Adipocyte (in vitro differentiated cells): ENCODE measurements at regions not wholly inside any gene's neighbourhood (a gene's known extent, or its start where the extent isn't known, plus 50 kb on each side); places are given as distances from the start of the nearest gene placed in this dataset.

Experiments
- DNase-seq: peaks from one replicate; pipeline ENCODE4 v3.0.0-alpha.2; 2015; ENCODE audit warnings: low read depth
- H3K27me3 ChIP-seq: replicated peaks from 2 replicates; pipeline ENCODE4 v1.7.0; 2013; ENCODE audit warnings: mild to moderate bottlenecking, low read length, moderate library complexity; ENCODE audit not compliant: control insufficient read depth, insufficient read depth
- H3K36me3 ChIP-seq: 2 replicates; pipeline ENCODE4 v1.7.0; 2013; ENCODE audit warnings: low read length, mild to moderate bottlenecking, moderate library complexity; ENCODE audit not compliant: control insufficient read depth, insufficient read depth, severe bottlenecking
- H3K4me1 ChIP-seq: 2 replicates; pipeline ENCODE4 v1.7.0; 2013; ENCODE audit warnings: mild to moderate bottlenecking, low read length, moderate library complexity; ENCODE audit not compliant: control insufficient read depth, insufficient read depth
- H3K4me3 ChIP-seq: 2 replicates; pipeline ENCODE4 v1.7.0; 2013; ENCODE audit warnings: mild to moderate bottlenecking, low read length, moderate library complexity
- H3K9ac ChIP-seq: 2 replicates; pipeline ENCODE4 v1.7.0; 2013; ENCODE audit warnings: mild to moderate bottlenecking, low read length, moderate library complexity
- H3K9me3 ChIP-seq: 2 replicates; pipeline ENCODE4 v1.7.0; 2013; ENCODE audit warnings: mild to moderate bottlenecking, low read length, moderate library complexity; ENCODE audit not compliant: control insufficient read depth

DNA sequence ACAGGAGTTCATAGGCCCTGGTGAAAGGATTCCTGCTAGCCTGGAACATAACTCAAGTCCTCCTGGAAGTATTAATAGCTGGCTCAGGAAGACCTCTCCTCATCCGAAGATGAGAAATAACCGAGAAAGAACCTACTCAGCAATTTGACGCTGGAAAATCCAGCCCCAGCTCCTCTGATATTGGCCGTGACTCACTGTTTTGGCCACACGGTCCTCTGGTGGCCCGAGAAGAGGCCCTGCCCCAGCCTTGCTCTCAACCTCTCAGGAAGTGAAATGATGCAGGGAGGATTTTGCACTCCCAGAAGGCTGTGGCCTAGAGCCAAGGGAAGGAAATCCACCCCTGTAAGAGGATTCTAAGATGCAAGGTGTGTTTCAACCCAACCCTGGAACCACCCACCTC lies 121.6 kb downstream of the MTPAP start:
- Histone ChIP-seq H3K36me3 (no peaks in the 10 kb centered on the region), H3K4me3 (no peak overlapping the region), H3K9ac (no peak overlapping the region), H3K4me1 (peaks cover 20% of the 10 kb centered on the region), H3K27me3 (no peaks in the 10 kb centered on the region), H3K9me3 (no peaks in the 10 kb centered on the region)
- no peak for DNase-seq

DNA sequence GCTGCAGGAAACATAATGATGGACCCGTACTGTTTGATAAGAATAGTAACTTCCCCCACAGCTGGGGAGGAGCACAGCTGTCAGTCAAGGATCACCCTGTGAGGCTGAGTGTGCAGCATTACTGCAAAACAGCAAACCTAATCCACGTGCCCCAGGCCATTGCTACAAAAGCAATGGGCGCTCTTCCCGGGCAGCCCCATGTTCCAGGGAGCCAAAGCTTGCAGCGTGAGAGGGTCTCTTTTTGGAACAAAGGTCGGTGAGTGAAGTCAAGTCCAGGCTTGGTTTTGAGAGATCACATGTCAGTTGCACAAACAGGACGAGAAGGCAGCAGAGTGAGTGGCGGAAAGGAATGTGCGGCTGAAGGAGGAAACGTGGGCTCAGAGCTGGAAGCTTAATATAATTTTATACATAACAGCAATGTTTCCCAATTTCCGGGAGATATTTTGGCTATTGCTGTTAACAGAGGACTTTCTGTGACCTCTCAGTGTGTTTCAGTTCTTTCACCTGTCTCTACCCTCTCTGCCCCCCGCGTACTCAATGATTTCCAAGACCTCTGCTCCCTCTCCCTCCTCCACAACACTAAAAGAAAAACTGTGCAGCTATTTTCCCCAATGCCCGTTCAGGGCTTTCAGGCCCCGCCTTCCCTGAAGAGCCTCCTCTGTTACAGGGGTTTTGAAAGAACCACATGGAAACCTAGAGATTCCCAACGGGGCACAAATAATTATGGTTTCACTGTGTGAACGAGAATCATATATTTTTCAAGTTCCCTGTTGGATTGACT lies 128.9 kb downstream of the MTPAP start:
- peak overlapping the region; percentile 41 for H3K9ac ChIP-seq
- DNase-seq: peak; percentile 84
- peaks cover 15% of the 10 kb centered on the region for H3K4me1 ChIP-seq
- no peaks in the 10 kb centered on the region for H3K27me3 ChIP-seq
- H3K4me3 ChIP-seq: peak overlapping the region; percentile 5
- H3K36me3 ChIP-seq: no peaks in the 10 kb centered on the region
- no peaks in the 10 kb centered on the region for H3K9me3 ChIP-seq

DNA sequence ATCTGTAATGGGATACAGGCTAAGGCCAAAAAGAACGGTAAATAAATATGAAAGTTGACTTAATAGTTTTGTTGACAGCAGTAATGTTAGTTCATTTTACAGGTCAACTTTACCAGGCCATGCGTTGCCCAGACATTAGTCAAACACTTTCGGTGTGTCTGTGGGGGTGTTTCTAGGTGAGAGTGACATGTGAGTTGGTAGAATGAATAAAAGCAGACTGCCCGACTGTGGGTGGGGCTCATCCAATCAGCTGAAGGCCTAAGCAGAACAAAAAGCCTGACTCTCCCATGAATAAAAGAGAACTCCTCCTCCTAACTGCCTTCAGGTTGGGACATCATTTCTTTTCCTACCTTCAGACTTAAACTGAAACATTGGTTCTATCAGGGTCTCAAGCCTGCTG lies 132.3 kb downstream of the MTPAP start:
- Histone ChIP-seq H3K4me1 (peaks cover 15% of the 10 kb centered on the region), H3K27me3 (no peaks in the 10 kb centered on the region), H3K9me3 (no peaks in the 10 kb centered on the region), H3K36me3 (no peaks in the 10 kb centered on the region), H3K9ac (no peak overlapping the region), H3K4me3 (no peak overlapping the region)
- no peak for DNase-seq

DNA sequence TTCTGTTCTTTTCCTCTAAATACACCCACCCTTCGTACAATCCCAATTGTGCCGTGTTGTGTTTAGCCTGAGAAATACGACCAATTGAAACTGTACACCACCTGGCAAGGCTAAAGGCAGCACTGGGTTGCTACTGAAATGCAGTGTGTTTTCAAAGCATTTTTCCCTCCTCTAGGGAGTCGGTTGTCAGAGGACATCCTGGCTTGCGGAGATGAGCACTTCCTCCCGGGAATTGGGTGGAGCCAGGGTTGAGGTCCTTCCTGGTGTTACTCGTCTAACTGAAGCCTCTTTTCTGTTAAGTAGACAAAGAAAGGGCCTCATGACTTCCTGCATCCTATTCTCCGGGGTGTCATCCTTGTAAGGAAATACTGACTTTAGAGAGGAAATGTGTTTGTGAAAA lies 133.5 kb downstream of the MTPAP start:
- DNase-seq: no peak

DNA sequence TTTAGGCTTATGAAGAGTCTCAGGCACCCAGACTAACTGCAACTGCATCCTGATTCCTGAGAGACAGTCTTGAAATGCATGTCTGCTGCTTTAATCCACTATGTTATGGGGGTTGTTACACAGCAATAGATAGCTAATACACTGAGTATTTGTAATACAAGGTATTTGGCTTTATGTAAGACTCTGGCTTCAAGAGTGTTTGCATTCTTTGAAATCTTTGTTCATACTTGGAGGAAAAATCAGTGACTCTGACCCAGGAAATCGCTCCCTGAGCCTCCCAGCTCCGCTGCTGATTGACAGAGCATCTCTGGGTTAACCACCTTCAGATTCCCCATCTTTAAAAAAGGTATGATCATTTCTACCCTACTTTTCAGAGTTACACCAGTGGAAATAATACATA lies 133.9 kb downstream of the MTPAP start:
- peak; percentile 19 for DNase-seq

More for the DNA sequence above, 133.5 kb downstream of the MTPAP start:
- Histone ChIP-seq H3K27me3 (no peaks in the 10 kb centered on the region), H3K9me3 (no peaks in the 10 kb centered on the region), H3K9ac (no peak overlapping the region), H3K4me1 (peaks cover 15% of the 10 kb centered on the region), H3K36me3 (no peaks in the 10 kb centered on the region), H3K4me3 (peak overlapping the region; percentile 60)

DNA sequence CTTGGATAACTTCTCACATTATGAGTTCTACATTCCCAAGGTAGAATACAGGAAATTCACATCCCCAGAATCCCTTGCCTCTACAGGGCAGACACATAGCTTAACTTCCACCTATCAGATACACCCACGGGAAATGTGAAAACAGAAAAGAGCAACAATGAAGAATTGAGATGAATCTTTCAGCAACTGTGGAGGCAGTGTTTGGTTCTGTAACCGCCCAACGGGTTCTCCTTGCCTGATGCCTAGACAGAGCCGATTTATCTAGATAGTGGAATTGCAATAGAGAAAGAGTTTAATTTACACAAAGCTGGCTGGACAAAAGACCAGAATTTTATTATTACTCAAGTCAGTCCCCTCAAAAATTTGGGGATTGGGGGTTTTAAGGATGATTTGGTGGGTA lies 138.8 kb downstream of the MTPAP start:
- H3K9ac ChIP-seq: no peak overlapping the region
- no peaks in the 10 kb centered on the region for H3K36me3 ChIP-seq
- no peaks in the 10 kb centered on the region for H3K9me3 ChIP-seq
- no peak overlapping the region for H3K4me3 ChIP-seq
- peaks cover 3% of the 10 kb centered on the region for H3K27me3 ChIP-seq
- H3K4me1 ChIP-seq: peaks cover 7% of the 10 kb centered on the region
- DNase-seq: no peak

More for the DNA sequence above, 133.9 kb downstream of the MTPAP start:
- H3K9ac ChIP-seq: no peak overlapping the region
- H3K4me3 ChIP-seq: peak overlapping the region; percentile 60
- H3K27me3 ChIP-seq: peaks cover under 1% of the 10 kb centered on the region
- H3K9me3 ChIP-seq: no peaks in the 10 kb centered on the region
- H3K4me1 ChIP-seq: peaks cover 14% of the 10 kb centered on the region
- H3K36me3 ChIP-seq: no peaks in the 10 kb centered on the region

DNA sequence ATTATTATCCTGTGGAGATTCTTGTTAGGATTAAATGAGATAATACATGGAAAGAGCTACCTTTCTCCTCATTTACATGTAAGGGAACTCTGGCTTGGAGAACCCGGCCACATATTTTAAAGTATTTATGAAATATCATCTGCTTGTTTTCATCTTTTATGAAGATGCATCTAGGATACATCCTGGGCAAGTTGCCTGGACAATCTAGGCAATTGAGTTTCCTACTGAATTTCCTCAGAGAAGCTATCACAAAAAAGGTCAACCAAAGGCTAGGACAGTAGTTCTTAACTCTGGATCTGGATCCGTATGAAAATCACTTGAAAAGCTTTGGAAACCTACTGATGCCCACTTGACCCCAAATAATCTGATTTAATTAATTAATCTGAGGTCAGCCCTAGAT lies 140.7 kb downstream of the MTPAP start:
- Histone ChIP-seq H3K4me3 (no peak overlapping the region), H3K36me3 (no peaks in the 10 kb centered on the region), H3K9me3 (peaks cover 8% of the 10 kb centered on the region), H3K27me3 (peaks cover 3% of the 10 kb centered on the region), H3K4me1 (peaks cover 5% of the 10 kb centered on the region), H3K9ac (no peak overlapping the region)
- no peak for DNase-seq

DNA sequence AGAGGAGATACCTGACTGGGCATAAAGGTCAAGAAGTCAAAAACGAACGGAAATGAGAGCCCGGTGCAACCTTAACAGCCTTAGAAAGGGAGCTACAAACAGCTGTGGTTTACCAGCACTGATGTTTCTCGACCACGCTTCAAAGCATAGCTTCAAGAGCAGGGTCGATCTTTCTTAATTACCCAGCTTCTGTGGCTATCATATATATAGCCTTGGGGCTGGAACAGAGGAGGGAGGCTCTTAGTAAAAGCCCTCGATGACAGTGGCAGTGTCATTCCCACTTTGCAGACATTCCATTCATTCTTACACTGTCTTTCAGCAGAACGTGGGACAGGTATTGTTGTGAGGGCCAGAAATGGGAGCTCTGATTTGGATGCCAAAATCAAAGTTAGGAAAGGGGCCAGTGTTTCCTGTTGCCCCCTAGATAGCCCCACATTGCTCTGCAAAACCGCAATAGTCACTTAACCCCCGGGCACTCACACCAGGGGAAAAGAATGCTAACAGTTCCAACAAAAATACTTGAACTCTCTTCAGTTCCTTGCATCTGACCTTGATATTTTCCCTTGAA lies 141.5 kb downstream of the MTPAP start:
- Histone ChIP-seq H3K36me3 (no peaks in the 10 kb centered on the region), H3K9ac (no peak overlapping the region), H3K27me3 (peaks cover 3% of the 10 kb centered on the region), H3K9me3 (peaks cover 9% of the 10 kb centered on the region), H3K4me3 (no peak overlapping the region), H3K4me1 (peaks cover 5% of the 10 kb centered on the region)
- DNase-seq: peak; percentile 52

DNA sequence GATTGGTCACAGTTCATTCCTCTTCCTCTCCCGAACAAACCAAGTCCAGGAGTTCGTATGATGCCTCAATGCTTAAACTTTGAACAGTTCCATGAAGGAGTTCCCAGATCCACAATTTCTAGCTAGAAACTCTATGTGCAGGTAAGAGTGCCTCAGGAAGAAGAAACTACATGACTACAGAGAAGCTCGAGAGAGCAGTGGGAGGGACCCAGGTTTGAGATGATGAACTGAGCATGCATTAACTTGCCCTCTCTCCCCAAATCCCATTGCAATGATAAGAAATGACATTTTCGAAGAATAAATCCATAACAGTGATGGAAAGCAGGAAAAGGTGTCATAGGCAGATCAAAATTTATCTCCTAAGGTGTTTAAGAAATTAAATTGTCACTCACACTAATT lies 140.6 kb upstream of the JCAD start:
- DNase-seq: no peak
- Histone ChIP-seq H3K4me1 (no peaks in the 10 kb centered on the region), H3K27me3 (peaks cover 18% of the 10 kb centered on the region), H3K4me3 (no peak overlapping the region), H3K36me3 (no peaks in the 10 kb centered on the region), H3K9ac (no peak overlapping the region), H3K9me3 (peaks cover 9% of the 10 kb centered on the region)

DNA sequence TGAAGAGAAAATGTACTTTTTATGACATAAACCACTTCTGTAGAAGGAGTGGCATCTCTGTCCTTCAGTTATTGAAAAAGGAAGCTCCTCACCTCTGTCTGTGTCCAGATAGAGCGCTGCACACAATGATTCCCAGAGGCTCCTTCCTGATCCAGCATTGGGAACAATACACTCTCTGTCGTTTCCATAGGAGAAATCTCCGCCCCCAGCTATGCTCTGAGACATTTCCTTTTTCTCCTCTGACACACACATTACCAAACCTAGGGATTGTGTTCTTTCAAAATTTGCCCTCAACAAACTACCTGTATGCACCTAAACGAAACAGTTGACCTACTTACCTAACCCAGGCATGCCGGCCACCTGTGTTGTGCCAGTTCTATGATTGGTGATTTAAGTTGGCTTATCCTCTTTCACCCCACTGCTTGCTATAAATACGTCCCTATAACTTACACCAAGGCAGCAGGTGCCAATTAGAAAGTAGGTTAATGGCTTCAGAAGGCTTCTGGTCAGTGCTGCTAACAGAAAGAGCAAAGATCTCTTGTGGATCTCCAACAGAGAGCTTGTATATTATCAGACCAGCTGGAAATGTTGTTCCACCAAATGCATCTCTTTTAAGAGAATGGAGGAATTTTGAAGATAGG lies 140.1 kb upstream of the JCAD start:
- Histone ChIP-seq H3K9me3 (peaks cover 13% of the 10 kb centered on the region), H3K4me3 (no peak overlapping the region), H3K36me3 (no peaks in the 10 kb centered on the region), H3K9ac (no peak overlapping the region), H3K27me3 (peaks cover 18% of the 10 kb centered on the region), H3K4me1 (no peaks in the 10 kb centered on the region)
- no peak for DNase-seq

DNA sequence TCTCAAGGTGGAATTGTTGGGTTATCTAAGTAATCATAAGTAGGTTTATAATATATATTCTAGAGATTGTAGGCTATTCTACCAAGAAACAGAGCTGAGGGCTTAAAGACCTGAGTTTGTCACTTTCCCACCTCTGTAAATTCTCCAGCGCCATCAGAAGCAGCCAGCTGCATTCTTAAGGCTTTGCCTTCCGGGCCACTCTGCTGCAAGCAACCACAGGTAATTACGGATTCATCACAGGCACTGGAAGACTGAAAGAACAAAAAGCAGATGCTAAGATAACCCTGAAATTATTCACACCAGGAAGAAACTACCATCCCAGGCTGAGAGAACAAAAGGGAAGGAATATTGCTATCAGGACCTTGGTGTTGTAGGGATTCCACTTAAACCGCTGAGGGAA lies 137.8 kb upstream of the JCAD start:
- H3K36me3 ChIP-seq: no peaks in the 10 kb centered on the region
- H3K9ac ChIP-seq: no peak overlapping the region
- H3K4me3 ChIP-seq: no peak overlapping the region
- no peaks in the 10 kb centered on the region for H3K4me1 ChIP-seq
- DNase-seq: no peak
- H3K9me3 ChIP-seq: peaks cover 15% of the 10 kb centered on the region
- H3K27me3 ChIP-seq: peaks cover 18% of the 10 kb centered on the region
